Spleen (tissue), 7 donors: ENCODE measurements at regions not wholly inside any gene's neighbourhood (a gene's known extent, or its start where the extent isn't known, plus 50 kb on each side); places are given as distances from the start of the nearest gene placed in this dataset.
"Not testable (repeated sequence)": the region's sequence is repeated elsewhere in the genome, so short reads cannot be mapped to it uniquely, and the experiment has no call there.

Source experiments
- CTCF ChIP-seq, 11 experiments: fragments of 200-600 bp in 7 of 11; fragments of 450-650 bp in 4 of 11; sonication (generic) in 4 of 11; IDR thresholded peaks in 8 of 11; conservative IDR thresholded peaks in 3 of 11; 1 replicate in 7 of 11; 2 replicates in 4 of 11; pipeline versions ENCODE4 v1.4.0 to v1.8.0; 2016 to 2021; ENCODE audit warnings: antibody characterized with exemption in 11 of 11, inconsistent platforms in 4 of 11, mild to moderate bottlenecking in 1 of 11
- POLR2A ChIP-seq, 3 donors: fragments of 450-650 bp; IDR thresholded peaks; one replicate each; pipeline ENCODE4 v1.5.1; 2017; ENCODE audit warnings: antibody characterized with exemption in 3 of 3, mild to moderate bottlenecking in 1 of 3
- POLR2AphosphoS5 ChIP-seq, 3 donors: sonication (generic); formaldehyde crosslinking; IDR thresholded peaks; one replicate each; pipeline ENCODE4 v1.5.1; 2017; ENCODE audit warnings: antibody characterized with exemption in 3 of 3
- donor health status: DM: no; HTN: no; CAD: no; lungs with moderate emphysema.
- donor health status: DM: no; HTN: no; CAD: no.
- donor health status: DM: no; HTN: no; CAD: no.

- not testable (repeated sequence) for TF ChIP-seq CTCF (IDR thresholded peaks at IDR 0.05 in 8 of 11, conservative IDR thresholded peaks at IDR 0.05 in 3 of 11); POLR2A (IDR thresholded peaks at IDR 0.05); POLR2AphosphoS5 (IDR thresholded peaks at IDR 0.05)
Observed at GRCh38 chr9:80985595-80985994, 703.8 kb downstream of the TLE1 start.
